OCI-LY1 (cell line): ENCODE measurements at regions not wholly inside any gene's neighbourhood (a gene's known extent, or its start where the extent isn't known, plus 50 kb on each side); places are given as distances from the start of the nearest gene placed in this dataset.

ENCODE experiments used
- H2AFZ ChIP-seq: fragments of 200-600 bp; sonication (generic), shearing (Covaris generic); 2 replicates; pipeline ENCODE4 v1.6.0; 2014; ENCODE audit warnings: antibody characterized with exemption, mild to moderate bottlenecking, low read length
- H3F3A ChIP-seq: fragments of 200-600 bp; sonication (generic), shearing (Covaris generic); 2 replicates; pipeline ENCODE4 v1.6.0; 2014; ENCODE audit warnings: mild to moderate bottlenecking, antibody characterized with exemption, low read length, moderate library complexity; ENCODE audit not compliant: insufficient read depth
- H3K27ac ChIP-seq: fragments of 200-600 bp; sonication (generic); 2 replicates; pipeline ENCODE4 v1.5.1; 2014; ENCODE audit warnings: low read length, mixed run types, mild to moderate bottlenecking, low read depth; ENCODE audit not compliant: poor library complexity, severe bottlenecking
- H3K27me3 ChIP-seq: fragments of 200-600 bp; sonication (generic); 2 replicates; pipeline ENCODE4 v1.6.0; 2014; ENCODE audit warnings: antibody characterized with exemption, mild to moderate bottlenecking, low read length, moderate library complexity; ENCODE audit not compliant: insufficient read depth
- H3K36me3 ChIP-seq: fragments of 200-600 bp; sonication (generic); 2 replicates; pipeline ENCODE4 v1.6.1; 2014; ENCODE audit warnings: mild to moderate bottlenecking, antibody characterized with exemption, low read length, moderate library complexity, mixed read lengths; ENCODE audit not compliant: insufficient read depth
- H3K4me1 ChIP-seq: fragments of 200-600 bp; sonication (generic); 2 replicates; pipeline ENCODE4 v1.5.1; 2014; ENCODE audit warnings: mild to moderate bottlenecking, low read length, moderate library complexity; ENCODE audit not compliant: insufficient read depth, severe bottlenecking
- H3K4me2 ChIP-seq: fragments of 200-600 bp; sonication (generic), shearing (Covaris generic); 2 replicates; pipeline ENCODE4 v1.6.1; 2014; ENCODE audit warnings: low read length
- H3K4me3 ChIP-seq: fragments of 200-600 bp; sonication (generic); 2 replicates; pipeline ENCODE4 v1.5.1; 2014; ENCODE audit warnings: low read length, low read depth, mild to moderate bottlenecking, mixed read lengths; ENCODE audit not compliant: poor library complexity, severe bottlenecking
- H3K79me2 ChIP-seq: fragments of 200-600 bp; shearing (Covaris generic); 2 replicates; pipeline ENCODE4 v1.6.1; 2016; ENCODE audit warnings: mixed run types, low read length, mixed read lengths; ENCODE audit not compliant: insufficient read depth
- H3K9ac ChIP-seq: fragments of 200-600 bp; sonication (generic), shearing (Covaris generic); 2 replicates; pipeline ENCODE4 v1.6.1; 2014; ENCODE audit warnings: mild to moderate bottlenecking, low read length, mixed read lengths
- H3K9me2 ChIP-seq: fragments of 200-600 bp; sonication (generic), shearing (Covaris generic); 2 replicates; pipeline ENCODE4 v1.6.1; 2014; ENCODE audit warnings: low read depth, mild to moderate bottlenecking, low read length, mixed read lengths
- H3K9me3 ChIP-seq: fragments of 200-600 bp; shearing (Covaris generic); 2 replicates; pipeline ENCODE4 v1.6.1; 2014; ENCODE audit warnings: low read length, mixed read lengths
- H4K20me1 ChIP-seq: fragments of 200-600 bp; sonication (generic), shearing (Covaris generic); 2 replicates; pipeline ENCODE4 v1.6.0; 2016; ENCODE audit warnings: mild to moderate bottlenecking, low read length; ENCODE audit not compliant: insufficient read depth
- CTCF ChIP-seq: fragments of 200-600 bp; sonication (generic), shearing (Covaris generic); IDR thresholded peaks from 2 replicates; pipeline ENCODE4 v1.5.1; 2017; ENCODE audit warnings: mild to moderate bottlenecking, antibody characterized with exemption, low read length, moderate library complexity, mixed read lengths
- EZH2 ChIP-seq: fragments of 200-600 bp; sonication (generic), shearing (Covaris generic); IDR thresholded peaks from 2 replicates; pipeline ENCODE4 v1.8.0; 2017; ENCODE audit warnings: borderline replicate concordance, mixed run types, mild to moderate bottlenecking, antibody characterized with exemption, low read length, moderate library complexity, mixed read lengths

- H2AFZ ChIP-seq = no peak overlapping the region
- no peaks in the 10 kb centered on the region for H3K36me3 ChIP-seq
- H4K20me1 ChIP-seq = no peaks in the 10 kb centered on the region
- no peaks in the 10 kb centered on the region for H3K9me2 ChIP-seq
- H3K27ac ChIP-seq = no peak overlapping the region
- no peaks in the 10 kb centered on the region for H3K4me1 ChIP-seq
- no peaks in the 10 kb centered on the region for H3K9me3 ChIP-seq
- no peaks in the 10 kb centered on the region for H3F3A ChIP-seq
- H3K4me2 ChIP-seq = no peak overlapping the region
- no peak overlapping the region for H3K4me3 ChIP-seq
- no peaks in the 10 kb centered on the region for H3K79me2 ChIP-seq
- H3K27me3 ChIP-seq = 0 out of 2 replicates have a peak, but pooled peaks cover 4% of the 10 kb centered on the region
- no peak overlapping the region for H3K9ac ChIP-seq
- TF ChIP-seq CTCF = no peak
- TF ChIP-seq EZH2 = no peak
Observed at GRCh38 chr17:79415365-79415764, 195.5 kb downstream of the RBFOX3 start.

- no peaks in the 10 kb centered on the region for H4K20me1 ChIP-seq
- H3K4me1 ChIP-seq = no peaks in the 10 kb centered on the region
- H3K4me3 ChIP-seq = no peak overlapping the region
- TF ChIP-seq CTCF = no peak
- TF ChIP-seq EZH2 = no peak
- no peak overlapping the region for H3K9ac ChIP-seq
- no peaks in the 10 kb centered on the region for H3K79me2 ChIP-seq
- H3K27me3 ChIP-seq = 0 out of 2 replicates have a peak, but pooled peaks cover 4% of the 10 kb centered on the region
- H3K4me2 ChIP-seq = no peak overlapping the region
- H2AFZ ChIP-seq = no peak overlapping the region
- H3F3A ChIP-seq = no peaks in the 10 kb centered on the region
- H3K9me2 ChIP-seq = no peaks in the 10 kb centered on the region
- H3K9me3 ChIP-seq = no peaks in the 10 kb centered on the region
- no peak overlapping the region for H3K27ac ChIP-seq
- H3K36me3 ChIP-seq = no peaks in the 10 kb centered on the region
Observed at GRCh38 chr17:79414793-79415211, 196.0 kb downstream of the RBFOX3 start.

- Histone ChIP-seq H3K27ac (no peak overlapping the region), H3K9ac (no peak overlapping the region), H3K4me2 (no peak overlapping the region)
Observed at GRCh38 chr17:79414063-79414792, 196.6 kb downstream of the RBFOX3 start.

More at GRCh38 chr17:79414063-79414792, 196.6 kb downstream of the RBFOX3 start:
- H3K36me3 ChIP-seq = no peaks in the 10 kb centered on the region
- no peaks in the 10 kb centered on the region for H4K20me1 ChIP-seq
- 0 out of 2 replicates have a peak, but pooled peaks cover 4% of the 10 kb centered on the region for H3K27me3 ChIP-seq
- no peak overlapping the region for H2AFZ ChIP-seq
- TF ChIP-seq CTCF = no peak
- no peak for TF ChIP-seq EZH2
- H3K4me3 ChIP-seq = no peak overlapping the region
- no peaks in the 10 kb centered on the region for H3F3A ChIP-seq
- H3K4me1 ChIP-seq = no peaks in the 10 kb centered on the region
- no peaks in the 10 kb centered on the region for H3K9me3 ChIP-seq
- no peaks in the 10 kb centered on the region for H3K79me2 ChIP-seq
- no peaks in the 10 kb centered on the region for H3K9me2 ChIP-seq
